ENCODE measurements at regions not wholly inside any gene's neighbourhood (a gene's known extent, or its start where the extent isn't known, plus 50 kb on each side); places are given as distances from the start of the nearest gene placed in this dataset.

DNA sequence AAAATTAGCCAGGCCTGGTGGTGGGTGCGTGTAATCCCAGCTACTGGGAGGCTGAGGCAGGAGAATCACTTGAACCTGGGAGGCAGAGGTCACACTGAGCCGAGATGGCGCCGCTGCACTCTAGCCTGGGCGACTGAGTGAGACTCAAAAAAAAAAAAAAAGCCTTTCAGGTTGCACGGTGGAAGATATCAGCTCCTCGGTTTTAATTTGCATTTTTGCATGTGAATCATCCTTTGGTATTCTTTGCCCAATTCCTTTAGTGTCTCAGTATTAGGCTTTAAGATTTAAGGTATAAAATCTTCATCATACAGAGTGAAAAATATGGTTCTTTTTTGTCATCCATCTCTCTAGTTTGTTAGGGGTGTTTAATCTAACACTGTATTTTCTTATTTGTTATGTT, 173.6 kb upstream of the S1PR3 start (continued):
- TF ChIP-seq SREBF1 (IDR thresholded peaks at IDR 0.05; ENCODE audit: low read length) (no peak), LARP7 (IDR thresholded peaks at IDR 0.05) (no peak), RUNX3 (IDR thresholded peaks at IDR 0.05; ENCODE audit: low read length) (no peak), EED (IDR thresholded peaks at IDR 0.05; ENCODE audit: low read depth) (no peak), PML (IDR thresholded peaks at IDR 0.05; ENCODE audit: low read length) (no peak), IKZF2 (IDR thresholded peaks at IDR 0.05) (no peak), KDM1A (IDR thresholded peaks at IDR 0.05; ENCODE audit: borderline replicate concordance) (no peak), TCF12 (IDR thresholded peaks at IDR 0.05; ENCODE audit: low read depth, low read length) (no peak), CBX3 (IDR thresholded peaks at IDR 0.05; ENCODE audit: borderline replicate concordance, low read depth) (no peak)
- TF ChIP-seq, protein P1, sequence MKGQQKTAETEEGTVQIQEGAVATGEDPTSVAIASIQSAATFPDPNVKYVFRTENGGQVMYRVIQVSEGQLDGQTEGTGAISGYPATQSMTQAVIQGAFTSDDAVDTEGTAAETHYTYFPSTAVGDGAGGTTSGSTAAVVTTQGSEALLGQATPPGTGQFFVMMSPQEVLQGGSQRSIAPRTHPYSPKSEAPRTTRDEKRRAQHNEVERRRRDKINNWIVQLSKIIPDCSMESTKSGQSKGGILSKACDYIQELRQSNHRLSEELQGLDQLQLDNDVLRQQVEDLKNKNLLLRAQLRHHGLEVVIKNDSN (IDR thresholded peaks at IDR 0.05; ENCODE audit: borderline replicate concordance, extremely low read length, insufficient read depth, low read depth, low read length): no peak
- TF ChIP-seq, protein P2, sequence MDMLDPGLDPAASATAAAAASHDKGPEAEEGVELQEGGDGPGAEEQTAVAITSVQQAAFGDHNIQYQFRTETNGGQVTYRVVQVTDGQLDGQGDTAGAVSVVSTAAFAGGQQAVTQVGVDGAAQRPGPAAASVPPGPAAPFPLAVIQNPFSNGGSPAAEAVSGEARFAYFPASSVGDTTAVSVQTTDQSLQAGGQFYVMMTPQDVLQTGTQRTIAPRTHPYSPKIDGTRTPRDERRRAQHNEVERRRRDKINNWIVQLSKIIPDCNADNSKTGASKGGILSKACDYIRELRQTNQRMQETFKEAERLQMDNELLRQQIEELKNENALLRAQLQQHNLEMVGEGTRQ (IDR thresholded peaks at IDR 0.05; ENCODE audit: borderline replicate concordance, low read depth, low read length): no peak

DNA sequence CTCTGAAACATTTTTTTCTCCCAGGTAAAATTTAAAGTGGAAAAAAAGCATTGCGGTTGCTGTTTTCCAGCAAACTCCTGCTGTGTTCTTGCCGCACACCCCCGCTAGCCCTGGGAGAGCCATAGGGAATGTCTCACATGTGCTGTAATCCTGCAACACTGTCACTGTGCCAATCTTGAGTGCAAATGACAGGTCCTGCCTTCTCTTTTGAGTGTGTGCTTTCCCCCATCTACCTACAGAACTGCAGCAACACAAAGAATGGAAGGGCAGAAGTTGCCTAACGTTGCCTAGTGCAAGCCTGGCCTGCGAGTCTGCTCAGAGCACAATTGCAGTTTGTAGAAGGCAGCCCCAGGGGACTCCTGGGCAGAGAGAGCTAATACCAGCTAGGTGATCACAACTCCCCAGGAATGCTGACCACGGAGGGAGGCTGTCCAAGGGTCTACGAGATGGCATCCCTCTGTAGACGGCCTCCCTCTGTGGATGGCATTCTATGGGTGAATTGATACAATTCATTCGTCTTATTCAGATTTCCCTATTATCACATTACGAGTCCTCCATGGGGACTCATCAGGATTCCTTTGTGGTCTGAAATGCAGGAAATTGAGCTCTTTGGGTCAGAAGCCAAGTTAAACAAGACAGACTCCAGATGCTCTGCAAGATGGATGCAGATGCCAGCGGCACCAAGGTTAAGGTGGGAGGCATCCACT, 172.6 kb upstream of the S1PR3 start:
- no peak for TF ChIP-seq STAT3 (IDR thresholded peaks at IDR 0.05; ENCODE audit: low read depth, low read length)
- no peak for TF ChIP-seq STAT1 (conservative IDR thresholded peaks at IDR 0.05)
- TF ChIP-seq CBX5 (IDR thresholded peaks at IDR 0.05; ENCODE audit: low read depth): no peak
- no peak for TF ChIP-seq BCL11A (IDR thresholded peaks at IDR 0.05; ENCODE audit: low read depth, low read length)
- no peak for TF ChIP-seq MYB (IDR thresholded peaks at IDR 0.05; ENCODE audit: borderline replicate concordance, low read depth, low read length)
- no peak for TF ChIP-seq POLR2AphosphoS5 (IDR thresholded peaks at IDR 0.05; ENCODE audit: low read length)
- TF ChIP-seq BRCA1 (IDR thresholded peaks at IDR 0.05; ENCODE audit: low read depth, low read length): no peak
- TF ChIP-seq, protein P3, sequence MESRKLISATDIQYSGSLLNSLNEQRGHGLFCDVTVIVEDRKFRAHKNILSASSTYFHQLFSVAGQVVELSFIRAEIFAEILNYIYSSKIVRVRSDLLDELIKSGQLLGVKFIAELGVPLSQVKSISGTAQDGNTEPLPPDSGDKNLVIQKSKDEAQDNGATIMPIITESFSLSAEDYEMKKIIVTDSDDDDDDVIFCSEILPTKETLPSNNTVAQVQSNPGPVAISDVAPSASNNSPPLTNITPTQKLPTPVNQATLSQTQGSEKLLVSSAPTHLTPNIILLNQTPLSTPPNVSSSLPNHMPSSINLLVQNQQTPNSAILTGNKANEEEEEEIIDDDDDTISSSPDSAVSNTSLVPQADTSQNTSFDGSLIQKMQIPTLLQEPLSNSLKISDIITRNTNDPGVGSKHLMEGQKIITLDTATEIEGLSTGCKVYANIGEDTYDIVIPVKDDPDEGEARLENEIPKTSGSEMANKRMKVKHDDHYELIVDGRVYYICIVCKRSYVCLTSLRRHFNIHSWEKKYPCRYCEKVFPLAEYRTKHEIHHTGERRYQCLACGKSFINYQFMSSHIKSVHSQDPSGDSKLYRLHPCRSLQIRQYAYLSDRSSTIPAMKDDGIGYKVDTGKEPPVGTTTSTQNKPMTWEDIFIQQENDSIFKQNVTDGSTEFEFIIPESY (IDR thresholded peaks at IDR 0.05): no peak
- no peak for TF ChIP-seq SMARCA5 (IDR thresholded peaks at IDR 0.05)
- no peak for TF ChIP-seq MYC (IDR thresholded peaks at IDR 0.05; ENCODE audit: insufficient read depth, insufficient read length, insufficient replicate concordance, low read length, severe bottlenecking)
- no peak for TF ChIP-seq KLF5 (IDR thresholded peaks at IDR 0.05; ENCODE audit: partially characterized antibody)

More for the DNA sequence above, 172.6 kb upstream of the S1PR3 start:
- Histone ChIP-seq H3K79me2 (ENCODE audit: control insufficient read depth, insufficient read depth, low read length) (no peaks in the 10 kb centered on the region), H2AFZ (ENCODE audit: control insufficient read depth, low read depth, low read length) (no peak overlapping the region), H4K20me1 (ENCODE audit: control insufficient read depth, insufficient read depth) (no peaks in the 10 kb centered on the region), H3K27ac (ENCODE audit: control insufficient read depth, insufficient read depth) (no peak overlapping the region), H3K36me3 (ENCODE audit: control insufficient read depth in 2 of 2, insufficient read depth in 2 of 2, low read length in 1 of 2) (no peaks in the 10 kb centered on the region), H3K9ac (ENCODE audit: control insufficient read depth, insufficient read depth, low read length) (no peak overlapping the region), H3K4me2 (ENCODE audit: control insufficient read depth, insufficient read depth) (no peak overlapping the region), H3K4me3 (no peak overlapping the region), H3K9me3 (replicated peaks; ENCODE audit: control insufficient read depth, insufficient read depth, low read length) (no peaks in the 10 kb centered on the region; the same call in 2 of the 3 replicates), H3K27me3 (replicated peaks in 1 of 2; ENCODE audit: control insufficient read depth in 2 of 2, insufficient read depth in 2 of 2, low read length in 1 of 2) (no peaks in the 10 kb centered on the region; a peak in 1 of 4 replicates), H3K4me1 (ENCODE audit: control insufficient read depth, insufficient read depth, low read length) (no peaks in the 10 kb centered on the region)
- in situ Hi-C loops (cut with MboI): no loop called here
- 48% methylated on average over 11 of the region's 11 CpGs for WGBS (ENCODE audit: insufficient coverage, insufficient replicate concordance, low lambda C conversion rate, missing lambda C conversion rate)
- FAIRE-seq (no peak), ATAC-seq (no peak), DNase-seq (ENCODE audit: low read depth, low spot score) (no peak)
- RAD21 ChIA-PET (ENCODE audit: unreplicated experiment): no interaction called here
- no TSS peak for BruUV-seq (replicated peaks)
- POLR2A ChIA-PET: interaction anchor here (0.6 kb wide), 1 partner anchor 767 kb away, joined by 3 read pairs; no protein-coding TSS in a partner anchor
- intact Hi-C loops (cut with micrococcal nuclease; ENCODE audit: unreplicated experiment): no loop called here
- SMC1A ChIA-PET (ENCODE audit: uncharacterized antibody, unreplicated experiment): no interaction called here
- CTCF ChIA-PET: no interaction called here
